KMS-11 (cell line): ENCODE measurements at regions not wholly inside any gene's neighbourhood (a gene's known extent, or its start where the extent isn't known, plus 50 kb on each side); places are given as distances from the start of the nearest gene placed in this dataset.

Experiments used
- H2AFZ ChIP-seq: fragments of 200-600 bp; sonication (generic); 2 replicates; pipeline ENCODE4 v1.6.1; 2016; ENCODE audit warnings: antibody characterized with exemption, mixed run types, low read depth
- H3K27ac ChIP-seq: fragments of 200-600 bp; sonication (generic); 2 replicates; pipeline ENCODE4 v1.6.1; 2016; ENCODE audit warnings: mild to moderate bottlenecking, mixed run types
- H3K27me3 ChIP-seq: fragments of 200-600 bp; sonication (generic); 2 replicates; pipeline ENCODE4 v1.6.1; 2017; ENCODE audit warnings: mild to moderate bottlenecking, low read depth, mixed run types, moderate library complexity; ENCODE audit not compliant: insufficient read depth
- H3K36me3 ChIP-seq: fragments of 200-600 bp; sonication (generic); 2 replicates; pipeline ENCODE4 v1.6.1; 2017; ENCODE audit warnings: mild to moderate bottlenecking, mixed run types; ENCODE audit not compliant: insufficient read depth
- H3K4me1 ChIP-seq: fragments of 200-600 bp; sonication (generic); 2 replicates; pipeline ENCODE4 v1.6.1; 2016; ENCODE audit warnings: mild to moderate bottlenecking, low read depth, mixed run types; ENCODE audit not compliant: poor library complexity, severe bottlenecking
- H3K4me2 ChIP-seq: fragments of 200-600 bp; sonication (generic); 2 replicates; pipeline ENCODE4 v1.7.0; 2016; ENCODE audit warnings: mild to moderate bottlenecking, mixed run types
- H3K4me3 ChIP-seq: fragments of 200-600 bp; sonication (generic); IDR thresholded peaks from 2 replicates; pipeline ENCODE4 v1.6.1; 2017; ENCODE audit warnings: low read depth, low read length, mixed read lengths; ENCODE audit not compliant: insufficient read depth
- H3K79me2 ChIP-seq: fragments of 200-600 bp; sonication (generic); 2 replicates; pipeline ENCODE4 v1.6.1; 2016; ENCODE audit warnings: low read depth, mixed run types; ENCODE audit not compliant: insufficient read depth
- H3K9ac ChIP-seq: fragments of 200-600 bp; sonication (generic); 2 replicates; pipeline ENCODE4 v1.6.1; 2016; ENCODE audit warnings: mild to moderate bottlenecking, mixed run types
- H4K20me1 ChIP-seq: fragments of 200-600 bp; sonication (generic); 2 replicates; pipeline ENCODE4 v1.6.1; 2016; ENCODE audit warnings: mild to moderate bottlenecking, mixed run types; ENCODE audit not compliant: insufficient read depth
- CTCF ChIP-seq: fragments of 200-600 bp; sonication (generic); conservative IDR thresholded peaks from 2 replicates; pipeline ENCODE4 v1.6.1; 2017; ENCODE audit warnings: low read depth, mild to moderate bottlenecking, antibody characterized with exemption, low read length, moderate library complexity, mixed read lengths

DNA sequence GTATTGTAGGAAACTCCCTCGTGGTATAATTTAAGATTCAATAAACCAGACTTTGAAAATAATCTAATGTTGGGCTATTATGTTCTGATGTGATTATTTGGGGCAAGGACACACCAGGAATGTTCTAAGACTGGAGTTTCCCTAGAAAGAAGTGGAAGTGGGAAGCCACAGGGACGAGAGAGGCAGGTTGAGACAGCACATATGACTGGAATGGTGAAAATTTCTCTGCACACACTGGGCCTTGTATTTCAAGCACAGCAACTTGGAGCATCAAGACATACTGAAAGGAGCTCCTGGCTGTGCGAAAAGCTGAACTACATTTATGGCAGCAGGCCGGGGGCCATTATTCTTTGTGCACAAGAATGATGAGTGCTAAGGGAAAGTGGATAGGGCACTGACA lies 98.2 kb downstream of the CETN3 start:
- no peaks in the 10 kb centered on the region for H3K79me2 ChIP-seq
- no peaks in the 10 kb centered on the region for H3K4me1 ChIP-seq
- no peaks in the 10 kb centered on the region for H3K36me3 ChIP-seq
- H3K9ac ChIP-seq, result no peak overlapping the region
- no peak overlapping the region for H3K4me2 ChIP-seq
- no peak overlapping the region for H3K27ac ChIP-seq
- H4K20me1 ChIP-seq, result no peaks in the 10 kb centered on the region
- no peaks in the 10 kb centered on the region for H3K27me3 ChIP-seq
- no peak overlapping the region for H2AFZ ChIP-seq
- no peak overlapping the region for H3K4me3 ChIP-seq
- no peak for TF ChIP-seq CTCF

DNA sequence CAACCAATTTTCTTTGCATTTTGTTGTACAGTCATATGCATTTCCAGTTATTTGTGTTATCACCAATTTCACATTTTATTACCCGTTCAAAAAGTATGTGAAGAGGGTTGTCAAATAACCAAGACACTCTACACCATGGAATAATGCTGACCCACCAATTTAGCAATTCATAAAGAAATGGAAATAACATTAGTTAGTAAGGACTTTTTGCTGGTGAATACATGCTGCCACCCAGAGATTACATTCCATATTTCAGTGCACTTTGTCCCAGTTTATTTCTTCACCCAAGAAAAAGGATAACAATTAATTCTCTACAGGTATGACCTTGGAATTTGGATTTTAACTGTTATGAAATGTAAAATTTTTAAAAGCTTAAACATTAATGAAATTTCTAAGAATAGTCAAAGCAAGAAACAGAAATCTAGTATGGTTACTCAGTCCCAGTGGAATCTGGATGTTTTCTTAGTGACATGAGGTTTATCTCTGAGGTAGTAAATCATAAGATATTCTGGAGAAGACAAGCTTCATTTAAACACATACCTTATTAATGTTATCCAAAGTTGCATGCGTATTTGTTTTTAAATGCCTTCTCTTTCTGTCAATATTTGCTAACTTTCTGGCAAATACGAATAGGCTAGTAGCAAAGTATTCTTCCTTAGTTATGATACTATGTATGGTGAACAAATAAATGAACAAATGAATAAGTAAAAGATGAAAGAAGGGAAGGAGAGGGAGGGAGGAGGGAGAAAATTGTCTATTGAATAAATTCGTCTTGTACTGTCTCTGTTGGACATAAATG lies 100.6 kb downstream of the CETN3 start:
- Histone ChIP-seq H3K4me1 (no peaks in the 10 kb centered on the region), H3K9ac (no peak overlapping the region), H2AFZ (no peak overlapping the region), H3K79me2 (no peaks in the 10 kb centered on the region), H3K36me3 (no peaks in the 10 kb centered on the region), H3K4me2 (no peak overlapping the region), H3K27ac (no peak overlapping the region), H4K20me1 (no peaks in the 10 kb centered on the region), H3K27me3 (no peaks in the 10 kb centered on the region), H3K4me3 (no peak overlapping the region)
- no peak for TF ChIP-seq CTCF

DNA sequence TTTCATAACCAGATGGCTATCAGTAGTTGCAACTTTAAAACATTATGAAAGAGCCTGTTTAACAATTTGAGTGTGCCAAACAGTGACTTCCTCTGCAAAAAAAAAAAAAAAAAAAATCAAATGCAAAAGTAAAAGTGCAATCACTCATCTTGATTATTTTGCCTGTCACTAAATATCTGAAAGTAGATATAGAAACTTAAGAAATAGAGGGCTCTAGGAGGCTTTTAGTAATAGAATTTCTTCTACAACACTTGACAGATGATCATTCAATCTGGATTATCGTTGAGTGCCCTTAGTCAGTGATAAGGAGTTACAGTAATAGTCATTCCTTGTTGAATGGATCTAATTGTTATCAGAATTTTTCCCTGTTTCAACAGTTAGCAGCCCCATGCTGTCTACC lies 101.8 kb downstream of the CETN3 start:
- H2AFZ ChIP-seq, result no peak overlapping the region
- no peaks in the 10 kb centered on the region for H4K20me1 ChIP-seq
- no peak overlapping the region for H3K27ac ChIP-seq
- H3K4me3 ChIP-seq, result no peak overlapping the region
- H3K4me2 ChIP-seq, result no peak overlapping the region
- TF ChIP-seq CTCF, result no peak
- H3K9ac ChIP-seq, result no peak overlapping the region
- no peaks in the 10 kb centered on the region for H3K36me3 ChIP-seq
- H3K27me3 ChIP-seq, result no peaks in the 10 kb centered on the region
- no peaks in the 10 kb centered on the region for H3K79me2 ChIP-seq
- no peaks in the 10 kb centered on the region for H3K4me1 ChIP-seq

DNA sequence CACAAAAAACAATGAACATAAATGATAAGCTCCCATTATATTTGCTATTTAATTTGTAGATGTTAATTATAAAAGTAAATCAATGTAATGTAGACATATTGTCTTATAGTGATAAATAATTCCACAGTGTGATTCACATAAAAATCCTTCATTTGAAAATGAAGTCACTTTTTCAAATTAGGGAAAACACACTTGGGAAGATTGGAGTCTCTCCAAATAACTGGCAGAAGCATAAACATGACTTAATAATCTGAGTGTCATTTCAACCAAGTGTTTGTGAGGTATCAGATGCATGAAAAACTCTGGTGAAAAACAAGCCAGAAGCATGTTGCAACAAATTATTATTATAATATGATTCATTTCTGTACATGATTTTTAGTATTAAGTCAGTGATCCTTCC lies 102.2 kb downstream of the CETN3 start:
- Histone ChIP-seq H3K4me2 (no peak overlapping the region), H2AFZ (no peak overlapping the region), H3K27me3 (no peaks in the 10 kb centered on the region), H3K27ac (no peak overlapping the region), H3K4me1 (no peaks in the 10 kb centered on the region), H3K36me3 (no peaks in the 10 kb centered on the region), H3K4me3 (no peak overlapping the region), H3K9ac (no peak overlapping the region), H4K20me1 (no peaks in the 10 kb centered on the region), H3K79me2 (no peaks in the 10 kb centered on the region)
- no peak for TF ChIP-seq CTCF
